H9 (cell line): ENCODE measurements at regions not wholly inside any gene's neighbourhood (a gene's known extent, or its start where the extent isn't known, plus 50 kb on each side); places are given as distances from the start of the nearest gene placed in this dataset.

ENCODE experiments used
- DNase-seq: peaks from one replicate; pipeline ENCODE4 v3.0.0-alpha.2; 2017
- H2AFZ ChIP-seq: one replicate; pipeline ENCODE4 v1.6.1; 2013; ENCODE audit warnings: mild to moderate bottlenecking, low read length, control low read depth, moderate library complexity
- H2AK5ac ChIP-seq: 2 replicates; pipeline ENCODE4 v1.6.1; 2013; ENCODE audit warnings: low read length, control low read depth, mixed read lengths; ENCODE audit not compliant: insufficient read length
- H2BK120ac ChIP-seq: one replicate; pipeline ENCODE4 v1.6.1; 2013; ENCODE audit warnings: low read depth, mild to moderate bottlenecking, low read length, control low read depth, inconsistent platforms; ENCODE audit not compliant: poor library complexity, severe bottlenecking
- H2BK12ac ChIP-seq: 2 replicates; pipeline ENCODE4 v1.6.1; 2013; ENCODE audit warnings: low read length, control low read depth, mixed read lengths, low read depth; ENCODE audit not compliant: insufficient read length
- H2BK15ac ChIP-seq: 2 replicates; pipeline ENCODE4 v1.6.1; 2013; ENCODE audit warnings: low read depth, low read length, control low read depth
- H2BK20ac ChIP-seq: one replicate; pipeline ENCODE4 v1.6.1; 2013; ENCODE audit warnings: low read depth, mild to moderate bottlenecking, low read length, control low read depth, inconsistent platforms; ENCODE audit not compliant: poor library complexity, severe bottlenecking
- H2BK5ac ChIP-seq: 2 replicates; pipeline ENCODE4 v1.6.1; 2013; ENCODE audit warnings: low read length, control low read depth, mixed read lengths; ENCODE audit not compliant: insufficient read length
- H3K14ac ChIP-seq: 2 replicates; pipeline ENCODE4 v1.6.1; 2013; ENCODE audit warnings: low read length, control low read depth; ENCODE audit not compliant: insufficient read depth
- H3K18ac ChIP-seq: 2 replicates; pipeline ENCODE4 v1.6.1; 2013; ENCODE audit warnings: low read depth, mild to moderate bottlenecking, mixed read lengths, low read length, control low read depth; ENCODE audit not compliant: insufficient read length
- H3K23ac ChIP-seq: 2 replicates; pipeline ENCODE4 v1.6.1; 2013; ENCODE audit warnings: low read length, control low read depth, mixed read lengths, low read depth; ENCODE audit not compliant: insufficient read length
- H3K23me2 ChIP-seq: 2 replicates; pipeline ENCODE4 v1.6.1; 2013; ENCODE audit warnings: low read depth, mild to moderate bottlenecking, mixed read lengths, low read length, control low read depth; ENCODE audit not compliant: insufficient read length, poor library complexity, severe bottlenecking
- H3K27ac ChIP-seq: 2 replicates; pipeline ENCODE4 v1.5.1; 2013; ENCODE audit warnings: low read length, control low read depth, mixed read lengths, low read depth; ENCODE audit not compliant: insufficient read length
- H3K27me3 ChIP-seq: 2 replicates; pipeline ENCODE4 v1.6.1; 2013; ENCODE audit warnings: low read length, control low read depth, inconsistent platforms; ENCODE audit not compliant: insufficient read depth
- H3K4ac ChIP-seq: 2 replicates; pipeline ENCODE4 v1.6.1; 2013; ENCODE audit warnings: low read depth, mild to moderate bottlenecking, control low read depth, inconsistent platforms, low read length, moderate library complexity
- H3K4me1 ChIP-seq: 2 replicates; pipeline ENCODE4 v1.6.1; 2013; ENCODE audit warnings: low read length, control low read depth, inconsistent platforms; ENCODE audit not compliant: insufficient read depth
- H3K4me2 ChIP-seq: 2 replicates; pipeline ENCODE4 v1.6.1; 2013; ENCODE audit warnings: low read length, control low read depth, mixed read lengths; ENCODE audit not compliant: insufficient read length, insufficient read depth
- H3K56ac ChIP-seq: 2 replicates; pipeline ENCODE4 v1.6.1; 2013; ENCODE audit warnings: low read depth, mild to moderate bottlenecking, mixed read lengths, low read length, control low read depth; ENCODE audit not compliant: insufficient read length
- H3K79me1 ChIP-seq: 2 replicates; pipeline ENCODE4 v1.6.1; 2013; ENCODE audit warnings: low read depth, mild to moderate bottlenecking, moderate library complexity, low read length, control low read depth, inconsistent platforms; ENCODE audit not compliant: insufficient read depth, poor library complexity, severe bottlenecking
- H3K79me2 ChIP-seq: 2 replicates; pipeline ENCODE4 v1.6.1; 2013; ENCODE audit warnings: low read length, control low read depth, inconsistent platforms; ENCODE audit not compliant: insufficient read depth
- H3K9ac ChIP-seq: 2 replicates; pipeline ENCODE4 v1.6.1; 2013; ENCODE audit warnings: low read length, control low read depth, mixed read lengths; ENCODE audit not compliant: insufficient read length; ENCODE audit errors: extremely low read depth
- H3K9me3 ChIP-seq: one replicate; pipeline ENCODE4 v1.6.1; 2013; ENCODE audit warnings: low read depth, low read length, inconsistent platforms; ENCODE audit not compliant: control insufficient read depth
- H3T11ph ChIP-seq: one replicate; pipeline ENCODE4 v1.6.1; 2013; ENCODE audit warnings: mild to moderate bottlenecking, low read length, control low read depth, inconsistent platforms
- H4K20me1 ChIP-seq: one replicate; pipeline ENCODE4 v1.6.1; 2013; ENCODE audit not compliant: control insufficient read depth, insufficient read length, insufficient read depth
- H4K5ac ChIP-seq: 2 replicates; pipeline ENCODE4 v1.6.1; 2013; ENCODE audit warnings: low read depth, mild to moderate bottlenecking, mixed read lengths, low read length, control low read depth; ENCODE audit not compliant: insufficient read length
- H4K8ac ChIP-seq: replicated peaks from 2 replicates; pipeline ENCODE4 v1.6.1; 2013; ENCODE audit warnings: low read length, control low read depth, mixed read lengths, low read depth; ENCODE audit not compliant: insufficient read length
- H4K91ac ChIP-seq: 2 replicates; pipeline ENCODE4 v1.6.1; 2013; ENCODE audit warnings: low read depth, mild to moderate bottlenecking, moderate library complexity, mixed read lengths, low read length, control low read depth; ENCODE audit not compliant: insufficient read length
- H3K27ac Mint-ChIP-seq, 3 experiments: 2 replicates in 2 of 3; 3 replicates in 1 of 3; pipeline ENCODE4 v1.8.0; 2020 to 2021; ENCODE audit warnings: mixed read lengths in 3 of 3, mild to moderate bottlenecking in 1 of 3, moderate library complexity in 1 of 3
- H3K27me3 Mint-ChIP-seq: 2 replicates; pipeline ENCODE4 v1.8.0; 2021; ENCODE audit warnings: low read depth, mild to moderate bottlenecking, moderate library complexity, mixed read lengths
- H3K36me3 Mint-ChIP-seq, 3 experiments: 2 replicates in 2 of 3; 3 replicates in 1 of 3; pipeline ENCODE4 v1.8.0; 2020 to 2021; ENCODE audit warnings: low read depth in 3 of 3, mixed read lengths in 3 of 3; ENCODE audit not compliant: insufficient read depth in 1 of 3
- H3K4me1 Mint-ChIP-seq, 2 experiments: 2 replicates each; pipeline ENCODE4 v1.8.0; 2020; ENCODE audit warnings: mixed read lengths in 2 of 2
- H3K4me3 Mint-ChIP-seq, 2 experiments: 2 replicates in 1 of 2; 3 replicates in 1 of 2; pipeline ENCODE4 v1.8.0; 2020 to 2021; ENCODE audit warnings: mild to moderate bottlenecking in 2 of 2, mixed read lengths in 2 of 2, moderate library complexity in 1 of 2
- H3K9me3 Mint-ChIP-seq, 2 experiments: 2 replicates in 1 of 2; 3 replicates in 1 of 2; pipeline ENCODE4 v1.8.0; 2020; ENCODE audit warnings: mild to moderate bottlenecking in 2 of 2, mixed read lengths in 2 of 2, moderate library complexity in 1 of 2
- CTCF ChIP-seq: fragments of 200-600 bp; sonication (generic); conservative IDR thresholded peaks from 3 replicates; pipeline ENCODE4 v1.8.0; 2021; ENCODE audit warnings: antibody characterized with exemption, mild to moderate bottlenecking
- WGBS: extraction: QIAGEN DNeasy Blood & Tissue Kit; methylation state at CpG from one replicate; pipeline ENCODE4 v1.1.7; 2013; ENCODE audit warnings: missing lambda C conversion rate, low lambda C conversion rate, mixed read lengths; ENCODE audit not compliant: insufficient read length; ENCODE audit errors: extremely low coverage; 5-methylcytosine and 5-hydroxymethylcytosine counted together

GRCh38 chr2:20549144-20549543 lies 101.8 kb downstream of the HS1BP3 start:
- Histone ChIP-seq H4K91ac (no peak overlapping the region), H2AFZ (no peak overlapping the region), H4K20me1 (no peaks in the 10 kb centered on the region), H2BK12ac (no peak overlapping the region), H3K79me2 (no peaks in the 10 kb centered on the region), H3K27me3 (no peaks in the 10 kb centered on the region), H3K23ac (no peak overlapping the region), H4K8ac (no peak overlapping the region), H3K9me3 (no peaks in the 10 kb centered on the region), H2AK5ac (no peak overlapping the region), H3K27ac (no peak overlapping the region), H4K5ac (no peak overlapping the region), H3K4ac (no peak overlapping the region), H3T11ph (no peak overlapping the region), H3K79me1 (no peaks in the 10 kb centered on the region), H3K9ac (no peak overlapping the region), H3K56ac (no peak overlapping the region), H2BK5ac (no peak overlapping the region), H3K14ac (no peak overlapping the region), H3K18ac (no peak overlapping the region), H3K23me2 (no peaks in the 10 kb centered on the region), H2BK15ac (no peak overlapping the region), H3K4me1 (no peaks in the 10 kb centered on the region), H3K4me2 (no peak overlapping the region), H2BK120ac (no peak overlapping the region), H2BK20ac (no peak overlapping the region)
- Mint-ChIP-seq H3K9me3 (peaks cover 3 to 7% of the 10 kb centered on the region in 2 experiments; a peak in 3 of 5 replicates), H3K4me1 (peaks cover 16 to 21% of the 10 kb centered on the region in 2 experiments), H3K4me3 (no peak overlapping the region), H3K27ac (no peak overlapping the region; a peak in 1 of 7 replicates), H3K27me3 (peaks cover 8% of the 10 kb centered on the region), H3K36me3 (peaks cover 0 to 3% (median 2%) of the 10 kb centered on the region in 3 experiments; a peak in 3 of 7 replicates)
- WGBS, result no CpG with 5 or more reads among the region's 9 CpGs
- no peak for TF ChIP-seq CTCF
- no peak for DNase-seq
